ENCODE measurements at regions not wholly inside any gene's neighbourhood (a gene's known extent, or its start where the extent isn't known, plus 50 kb on each side); places are given as distances from the start of the nearest gene placed in this dataset.

DNA sequence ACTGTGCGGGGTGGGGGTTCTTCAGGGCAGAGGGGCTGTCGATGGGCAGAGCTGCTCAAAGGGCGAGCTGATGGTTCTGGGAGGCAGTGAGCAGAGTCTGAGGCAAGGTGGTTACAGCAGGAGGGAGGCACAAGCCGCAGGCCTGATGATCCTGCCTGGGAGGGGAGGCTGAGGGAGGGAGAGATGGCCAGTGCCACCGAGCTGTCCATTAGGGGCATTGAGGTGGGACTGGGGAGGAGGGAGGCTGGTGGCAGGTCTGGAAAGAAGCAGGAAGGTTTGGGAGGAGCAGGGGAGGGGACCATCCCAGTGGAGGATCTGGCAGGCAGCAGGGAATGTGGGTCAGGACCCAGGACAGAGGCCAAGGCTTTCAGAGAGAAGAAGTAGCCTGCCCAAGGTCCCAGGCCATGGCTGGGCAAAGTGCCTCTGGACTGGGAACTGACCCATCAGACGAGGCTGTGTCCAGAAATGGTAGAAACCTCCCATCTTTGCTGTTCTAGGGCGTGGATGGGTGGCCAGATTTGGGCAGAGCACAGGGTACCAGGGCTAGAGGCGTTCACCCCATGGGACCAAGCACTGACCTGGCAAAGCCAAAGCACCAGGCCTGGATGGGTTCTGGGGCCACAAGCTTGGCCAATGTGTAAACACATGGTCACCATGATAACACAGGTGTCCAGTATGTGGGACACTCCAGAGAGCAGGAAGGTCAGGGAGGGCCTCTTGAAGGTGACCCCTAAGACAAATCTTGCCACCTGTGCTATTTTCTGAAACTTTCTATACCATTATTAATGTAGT lies 55.5 kb downstream of the INHBB start:
- Histone ChIP-seq H3K4me3 (no peak overlapping the region), H3K9ac (ENCODE audit: control insufficient read depth, insufficient read depth, low read length) (no peak overlapping the region), H4K20me1 (ENCODE audit: control insufficient read depth, insufficient read depth) (no peaks in the 10 kb centered on the region), H3K27me3 (replicated peaks in 1 of 2; ENCODE audit: control insufficient read depth in 2 of 2, insufficient read depth in 2 of 2, low read length in 1 of 2) (peaks cover 0 to 2% of the 10 kb centered on the region in 2 experiments; a peak in 2 of 4 replicates), H2AFZ (ENCODE audit: control insufficient read depth, low read depth, low read length) (no peak overlapping the region), H3K9me3 (replicated peaks; ENCODE audit: control insufficient read depth, insufficient read depth, low read length) (no peaks in the 10 kb centered on the region), H3K4me2 (ENCODE audit: control insufficient read depth, insufficient read depth) (no peak overlapping the region), H3K4me1 (ENCODE audit: control insufficient read depth, insufficient read depth, low read length) (no peaks in the 10 kb centered on the region), H3K79me2 (ENCODE audit: control insufficient read depth, insufficient read depth, low read length) (no peaks in the 10 kb centered on the region), H3K36me3 (ENCODE audit: control insufficient read depth in 2 of 2, insufficient read depth in 2 of 2, low read length in 1 of 2) (no peaks in the 10 kb centered on the region), H3K27ac (ENCODE audit: control insufficient read depth, insufficient read depth) (no peak overlapping the region)
- TF ChIP-seq ASH2L (IDR thresholded peaks at IDR 0.05; ENCODE audit: borderline replicate concordance, low read depth) (no peak), IRF4 (IDR thresholded peaks at IDR 0.05; ENCODE audit: low read depth, low read length) (no peak), EED (IDR thresholded peaks at IDR 0.05; ENCODE audit: low read depth) (no peak), MYB (IDR thresholded peaks at IDR 0.05; ENCODE audit: borderline replicate concordance, low read depth, low read length) (no peak)
- TF ChIP-seq, protein P1, sequence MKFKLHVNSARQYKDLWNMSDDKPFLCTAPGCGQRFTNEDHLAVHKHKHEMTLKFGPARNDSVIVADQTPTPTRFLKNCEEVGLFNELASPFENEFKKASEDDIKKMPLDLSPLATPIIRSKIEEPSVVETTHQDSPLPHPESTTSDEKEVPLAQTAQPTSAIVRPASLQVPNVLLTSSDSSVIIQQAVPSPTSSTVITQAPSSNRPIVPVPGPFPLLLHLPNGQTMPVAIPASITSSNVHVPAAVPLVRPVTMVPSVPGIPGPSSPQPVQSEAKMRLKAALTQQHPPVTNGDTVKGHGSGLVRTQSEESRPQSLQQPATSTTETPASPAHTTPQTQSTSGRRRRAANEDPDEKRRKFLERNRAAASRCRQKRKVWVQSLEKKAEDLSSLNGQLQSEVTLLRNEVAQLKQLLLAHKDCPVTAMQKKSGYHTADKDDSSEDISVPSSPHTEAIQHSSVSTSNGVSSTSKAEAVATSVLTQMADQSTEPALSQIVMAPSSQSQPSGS (IDR thresholded peaks at IDR 0.05; ENCODE audit: low read length), result no peak
- ChIA-PET RAD21 (ENCODE audit: unreplicated experiment) (no interaction called here), POLR2A (no interaction called here), SMC1A (ENCODE audit: uncharacterized antibody, unreplicated experiment) (no interaction called here), CTCF (no interaction called here)
- no peak for DNase-seq (ENCODE audit: low read depth, low spot score)
- BruUV-seq (replicated peaks), result no TSS peak
- in situ Hi-C loops (cut with MboI), result no loop called here
- no peak for FAIRE-seq
- no peak for ATAC-seq
- intact Hi-C loops (cut with micrococcal nuclease; ENCODE audit: unreplicated experiment), result no loop called here
- 5% methylated on average over 8 of the region's 8 CpGs for WGBS (ENCODE audit: insufficient coverage, insufficient replicate concordance, low lambda C conversion rate, missing lambda C conversion rate)

DNA sequence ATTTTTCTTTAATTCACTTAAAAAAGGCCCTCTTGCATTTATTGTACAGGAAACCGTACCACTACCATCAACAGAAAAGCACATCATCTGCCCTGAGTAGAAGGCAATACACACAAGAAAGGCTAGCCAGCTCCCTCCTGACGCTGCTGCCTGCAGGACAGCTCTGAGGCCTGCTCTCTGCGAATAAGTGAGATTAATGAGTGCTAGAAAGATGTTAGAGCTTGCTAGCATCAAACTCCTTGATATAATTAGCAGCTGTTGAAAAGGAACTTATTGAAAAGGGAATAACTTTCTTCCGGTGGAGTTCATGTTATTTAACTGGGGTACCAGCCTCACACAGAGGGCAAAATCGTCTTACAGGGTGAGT lies 56.1 kb downstream of the INHBB start:
- ATAC-seq, result no peak
- SMC1A ChIA-PET (ENCODE audit: uncharacterized antibody, unreplicated experiment), result no interaction called here
- FAIRE-seq, result no peak
- CTCF ChIA-PET, result no interaction called here
- H3K9me3 ChIP-seq (replicated peaks; ENCODE audit: control insufficient read depth, insufficient read depth, low read length), result no peaks in the 10 kb centered on the region
- WGBS (ENCODE audit: insufficient coverage, insufficient replicate concordance, low lambda C conversion rate, missing lambda C conversion rate), result 21% methylated on average over 5 of the region's 5 CpGs
- in situ Hi-C loops (cut with MboI) (no loop called here), intact Hi-C loops (cut with micrococcal nuclease; ENCODE audit: unreplicated experiment) (no loop called here)
- H3K4me3 ChIP-seq, result no peak overlapping the region
- POLR2A ChIA-PET, result no interaction called here
- H3K27ac ChIP-seq (ENCODE audit: control insufficient read depth, insufficient read depth), result no peak overlapping the region
- DNase-seq (ENCODE audit: low read depth, low spot score), result no peak
- no peaks in the 10 kb centered on the region for H3K36me3 ChIP-seq (ENCODE audit: control insufficient read depth in 2 of 2, insufficient read depth in 2 of 2, low read length in 1 of 2)
- RAD21 ChIA-PET (ENCODE audit: unreplicated experiment), result no interaction called here
- no peak overlapping the region for H2AFZ ChIP-seq (ENCODE audit: control insufficient read depth, low read depth, low read length)
- peaks cover 0 to 2% of the 10 kb centered on the region in 2 experiments; a peak in 2 of 4 replicates for H3K27me3 ChIP-seq (replicated peaks in 1 of 2; ENCODE audit: control insufficient read depth in 2 of 2, insufficient read depth in 2 of 2, low read length in 1 of 2)
- H3K4me1 ChIP-seq (ENCODE audit: control insufficient read depth, insufficient read depth, low read length), result no peaks in the 10 kb centered on the region
- TF ChIP-seq, protein P2, sequence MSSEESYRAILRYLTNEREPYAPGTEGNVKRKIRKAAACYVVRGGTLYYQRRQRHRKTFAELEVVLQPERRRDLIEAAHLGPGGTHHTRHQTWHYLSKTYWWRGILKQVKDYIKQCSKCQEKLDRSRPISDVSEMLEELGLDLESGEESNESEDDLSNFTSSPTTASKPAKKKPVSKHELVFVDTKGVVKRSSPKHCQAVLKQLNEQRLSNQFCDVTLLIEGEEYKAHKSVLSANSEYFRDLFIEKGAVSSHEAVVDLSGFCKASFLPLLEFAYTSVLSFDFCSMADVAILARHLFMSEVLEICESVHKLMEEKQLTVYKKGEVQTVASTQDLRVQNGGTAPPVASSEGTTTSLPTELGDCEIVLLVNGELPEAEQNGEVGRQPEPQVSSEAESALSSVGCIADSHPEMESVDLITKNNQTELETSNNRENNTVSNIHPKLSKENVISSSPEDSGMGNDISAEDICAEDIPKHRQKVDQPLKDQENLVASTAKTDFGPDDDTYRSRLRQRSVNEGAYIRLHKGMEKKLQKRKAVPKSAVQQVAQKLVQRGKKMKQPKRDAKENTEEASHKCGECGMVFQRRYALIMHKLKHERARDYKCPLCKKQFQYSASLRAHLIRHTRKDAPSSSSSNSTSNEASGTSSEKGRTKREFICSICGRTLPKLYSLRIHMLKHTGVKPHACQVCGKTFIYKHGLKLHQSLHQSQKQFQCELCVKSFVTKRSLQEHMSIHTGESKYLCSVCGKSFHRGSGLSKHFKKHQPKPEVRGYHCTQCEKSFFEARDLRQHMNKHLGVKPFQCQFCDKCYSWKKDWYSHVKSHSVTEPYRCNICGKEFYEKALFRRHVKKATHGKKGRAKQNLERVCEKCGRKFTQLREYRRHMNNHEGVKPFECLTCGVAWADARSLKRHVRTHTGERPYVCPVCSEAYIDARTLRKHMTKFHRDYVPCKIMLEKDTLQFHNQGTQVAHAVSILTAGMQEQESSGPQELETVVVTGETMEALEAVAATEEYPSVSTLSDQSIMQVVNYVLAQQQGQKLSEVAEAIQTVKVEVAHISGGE (CRISPR knock-in tag; IDR thresholded peaks at IDR 0.05), result no peak
- TF ChIP-seq NBN (IDR thresholded peaks at IDR 0.05) (no peak), ZSCAN29 (IDR thresholded peaks at IDR 0.05) (no peak), SREBF1 (IDR thresholded peaks at IDR 0.05; ENCODE audit: low read length) (no peak), HCFC1 (IDR thresholded peaks at IDR 0.05; ENCODE audit: low read length) (no peak)
- H3K4me2 ChIP-seq (ENCODE audit: control insufficient read depth, insufficient read depth), result no peak overlapping the region
- no TSS peak for BruUV-seq (replicated peaks)
- H3K79me2 ChIP-seq (ENCODE audit: control insufficient read depth, insufficient read depth, low read length), result no peaks in the 10 kb centered on the region
- H3K9ac ChIP-seq (ENCODE audit: control insufficient read depth, insufficient read depth, low read length), result no peak overlapping the region
- H4K20me1 ChIP-seq (ENCODE audit: control insufficient read depth, insufficient read depth), result no peaks in the 10 kb centered on the region

Measured in GM12878 (cell line).